HepG2 (cell line): ENCODE measurements at regions not wholly inside any gene's neighbourhood (a gene's known extent, or its start where the extent isn't known, plus 50 kb on each side); places are given as distances from the start of the nearest gene placed in this dataset.

ENCODE experiments used
- ATAC-seq: fragments of 200-7000 bp; cut with Tn5 transposase; 3 replicates; pipeline ENCODE4 v1.9.1; 2020; ENCODE audit warnings: mild to moderate bottlenecking, moderate library complexity
- BruUV-seq: library from RNA; stranded (reverse); fragments of 400-500 nt; replicated peaks from 2 replicates; lab custom pipeline; 2021; lab: Mats Ljungman, UMichigan
- CTCF ChIA-PET: fragments of 300-600 bp; formaldehyde crosslinking; extraction: SDS; loops from one replicate; lab custom pipeline; 2021; ENCODE audit warnings: low total read pairs, inconsistent platforms, low intra/inter-chr PET ratio; lab: Yijun Ruan, JAX
- POLR2A ChIA-PET: fragments of 350-600 bp; sonication (Branson Sonifier 250); formaldehyde crosslinking; loops from one replicate; lab custom pipeline; 2020; ENCODE audit warnings: antibody characterized with exemption, inconsistent platforms; lab: Yijun Ruan, JAX
- DNase-seq: peaks from one replicate; pipeline ENCODE4 v3.0.0-alpha.2; 2015; ENCODE audit warnings: low spot score
- FAIRE-seq: peaks from 3 replicates; lab custom pipeline; 2011; peaks lifted over from hg19 to GRCh38; lab: Jason Lieb, UNC
- H2AFZ ChIP-seq: one replicate; pipeline ENCODE4 v1.6.1; 2011; ENCODE audit warnings: low read length, inconsistent platforms
- H3K27ac ChIP-seq: fragments of 300-600 bp; 3 replicates; pipeline ENCODE4 v1.8.0; 2011; ENCODE audit warnings: mixed run types, mild to moderate bottlenecking, mixed read lengths, low read length, inconsistent platforms; ENCODE audit not compliant: insufficient read depth; ENCODE audit errors: extremely low read length
- H3K27me3 ChIP-seq, 2 experiments: fragments of 200-600 bp in 1 of 2; 2 replicates in 1 of 2; 3 replicates in 1 of 2; pipeline versions ENCODE4 v1.6.0 to v1.8.0; 2011; ENCODE audit warnings: low read length in 2 of 2, mild to moderate bottlenecking in 2 of 2, moderate library complexity in 2 of 2, inconsistent platforms in 1 of 2; ENCODE audit not compliant: insufficient read depth in 2 of 2, control insufficient read depth in 1 of 2
- H3K36me3 ChIP-seq, 2 experiments: fragments of 200-600 bp in 1 of 2; replicated peaks in 1 of 2; 2 replicates in 1 of 2; 3 replicates in 1 of 2; pipeline versions ENCODE4 v1.5.1 to v1.8.0; 2011; ENCODE audit warnings: low read length in 2 of 2, inconsistent platforms in 1 of 2; ENCODE audit not compliant: insufficient read depth in 2 of 2, control insufficient read depth in 1 of 2
- H3K4me1 ChIP-seq: 2 replicates; pipeline ENCODE4 v1.5.1; 2012; ENCODE audit warnings: low read length, inconsistent platforms; ENCODE audit not compliant: insufficient read depth
- H3K4me2 ChIP-seq: 2 replicates; pipeline ENCODE4 v1.6.0; 2011; ENCODE audit warnings: low read depth, low read length, inconsistent platforms
- H3K4me3 ChIP-seq, 3 experiments: fragments of 200-600 bp in 1 of 3; sonication (generic), shearing (Covaris generic) in 1 of 3; replicated peaks in 1 of 3; 2 replicates each; pipeline ENCODE4 v1.5.1; 2011 to 2016; ENCODE audit warnings: low read length in 3 of 3, inconsistent platforms in 2 of 3, low read depth in 2 of 3, mild to moderate bottlenecking in 2 of 3, control low read depth in 1 of 3, mixed read lengths in 1 of 3; ENCODE audit not compliant: insufficient read depth in 1 of 3
- H3K79me2 ChIP-seq: one replicate; pipeline ENCODE4 v1.6.1; 2011; ENCODE audit warnings: low read length, inconsistent platforms; ENCODE audit not compliant: insufficient read depth
- H3K9ac ChIP-seq: 2 replicates; pipeline ENCODE4 v1.6.0; 2011; ENCODE audit warnings: mild to moderate bottlenecking, low read depth, low read length, inconsistent platforms; ENCODE audit not compliant: insufficient read depth
- H3K9me3 ChIP-seq: 2 replicates; pipeline ENCODE4 v1.5.1; 2012; ENCODE audit warnings: mild to moderate bottlenecking, low read length
- H4K20me1 ChIP-seq: 2 replicates; pipeline ENCODE4 v1.6.0; 2011; ENCODE audit warnings: inconsistent platforms, mild to moderate bottlenecking, low read length, moderate library complexity; ENCODE audit not compliant: insufficient read depth
- BCL6 ChIP-seq: IDR thresholded peaks from 2 replicates; pipeline ENCODE4 v1.6.1; 2016; ENCODE audit warnings: missing genetic modification reagents, missing compliant biosample characterization
- CCAR2 ChIP-seq: fragments of 200-400 bp; formaldehyde crosslinking; optimal IDR thresholded peaks from 2 replicates; pipeline ENCODE3; 2018; ENCODE audit warnings: low read depth, mild to moderate bottlenecking, low read length, moderate library complexity
- CHD4 ChIP-seq: fragments of 200-600 bp; sonication (generic); IDR thresholded peaks from 2 replicates; pipeline ENCODE4 v1.7.0; 2017; ENCODE audit warnings: mild to moderate bottlenecking, low read length, borderline replicate concordance
- ELF3 ChIP-seq: IDR thresholded peaks from 2 replicates; pipeline ENCODE4 v1.6.1; 2016; ENCODE audit warnings: missing genetic modification reagents, missing compliant biosample characterization
- ELK4 ChIP-seq: sonication (generic); formaldehyde crosslinking; IDR thresholded peaks from 2 replicates; pipeline ENCODE4 v1.9.0; 2021; ENCODE audit warnings: missing genetic modification reagents, borderline replicate concordance
- HMGA1 ChIP-seq: sonication (generic); formaldehyde crosslinking; conservative IDR thresholded peaks from 2 replicates; pipeline ENCODE4 v1.4.0; 2020; ENCODE audit warnings: missing genetic modification reagents
- HNF4A ChIP-seq: sonication (generic); formaldehyde crosslinking; IDR thresholded peaks from 2 replicates; pipeline ENCODE4 v1.4.0; 2020; ENCODE audit warnings: missing genetic modification reagents
- KAT7 ChIP-seq: IDR thresholded peaks from 2 replicates; pipeline ENCODE4 v1.6.1; 2018; ENCODE audit warnings: borderline replicate concordance, missing compliant biosample characterization
- KLF11 ChIP-seq: IDR thresholded peaks from 2 replicates; pipeline ENCODE4 v1.6.1; 2016; ENCODE audit warnings: missing compliant biosample characterization
- MZF1 ChIP-seq: sonication (generic); formaldehyde crosslinking; IDR thresholded peaks from 2 replicates; pipeline ENCODE4 v1.8.1; 2023; ENCODE audit warnings: mild to moderate bottlenecking, missing genetic modification reagents, borderline replicate concordance
- PRPF4 ChIP-seq: fragments of 200-400 bp; formaldehyde crosslinking; IDR thresholded peaks from 2 replicates; pipeline ENCODE4 v1.6.1; 2016; ENCODE audit warnings: low read length, low read depth; ENCODE audit not compliant: poor library complexity, severe bottlenecking
- RFXAP ChIP-seq: sonication (generic); formaldehyde crosslinking; IDR thresholded peaks from 2 replicates; pipeline ENCODE4 v1.4.0; 2020; ENCODE audit warnings: missing genetic modification reagents, borderline replicate concordance
- RORA ChIP-seq: sonication (generic); formaldehyde crosslinking; IDR thresholded peaks from 2 replicates; pipeline ENCODE4 v1.5.0; 2020; ENCODE audit warnings: mild to moderate bottlenecking, missing genetic modification reagents, moderate library complexity
- THAP8 ChIP-seq: sonication (generic); formaldehyde crosslinking; IDR thresholded peaks from 2 replicates; pipeline ENCODE4 v1.5.1; 2020; ENCODE audit warnings: missing genetic modification reagents, mild to moderate bottlenecking, borderline replicate concordance
- YEATS2 ChIP-seq: sonication (generic); formaldehyde crosslinking; IDR thresholded peaks from 2 replicates; pipeline ENCODE4 v1.4.0; 2020; ENCODE audit warnings: missing genetic modification reagents, borderline replicate concordance
- ZBTB46 ChIP-seq: sonication (generic); formaldehyde crosslinking; IDR thresholded peaks from 2 replicates; pipeline ENCODE4 v1.4.0; 2020; ENCODE audit warnings: mild to moderate bottlenecking, missing genetic modification reagents, borderline replicate concordance
- ZNF180 ChIP-seq: sonication (generic); formaldehyde crosslinking; IDR thresholded peaks from 2 replicates; pipeline ENCODE4 v1.4.0; 2020; ENCODE audit warnings: low read depth, missing genetic modification reagents, borderline replicate concordance
- ZNF605 ChIP-seq: sonication (generic); formaldehyde crosslinking; IDR thresholded peaks from 2 replicates; pipeline ENCODE4 v1.8.0; 2022; ENCODE audit warnings: mild to moderate bottlenecking, missing genetic modification reagents
- ZNF747 ChIP-seq: sonication (generic); formaldehyde crosslinking; IDR thresholded peaks from 2 replicates; pipeline ENCODE4 v1.8.1; 2023; ENCODE audit warnings: missing genetic modification reagents, mild to moderate bottlenecking, borderline replicate concordance
- whole genome bisulfite sequencing: methylation state at CpG from one replicate; pipeline ENCODE4 v1.1.6; 2017; ENCODE audit warnings: low lambda C conversion rate; 5-methylcytosine and 5-hydroxymethylcytosine counted together
- in situ Hi-C: cut with HindIII; loops from 2 replicates; pipeline ENCODE4 v1.10.0; 2017; ENCODE audit warnings: low pct_unique_long_range_greater_than_20kb; ENCODE audit not compliant: extremely low pct_ligation_motif_present
- intact Hi-C: fragments of 100-400 bp; cut with micrococcal nuclease; formaldehyde crosslinking; loops from one replicate; pipeline ENCODE4 v1.10.0; 2022; ENCODE audit not compliant: unreplicated experiment

- FAIRE-seq (no peak), ATAC-seq (no peak)
Measured at GRCh38 chr7:86313842-86314241, 329.9 kb upstream of the GRM3 start.

More at GRCh38 chr7:86313842-86314241, 329.9 kb upstream of the GRM3 start:
- H3K9me3 ChIP-seq, result no peaks in the 10 kb centered on the region
- 24% methylated on average over 2 of the region's 2 CpGs for WGBS
- H3K27ac ChIP-seq, result no peak overlapping the region
- H3K79me2 ChIP-seq, result no peaks in the 10 kb centered on the region
- no peak overlapping the region for H3K9ac ChIP-seq
- no peak overlapping the region for H3K4me3 ChIP-seq
- POLR2A ChIA-PET, result no interaction called here
- H2AFZ ChIP-seq, result no peak overlapping the region
- in situ Hi-C loops (no loop called here), intact Hi-C loops (no loop called here)
- DNase-seq, result no peak
- no TSS peak for BruUV-seq
- H3K27me3 ChIP-seq, result no peaks in the 10 kb centered on the region
- H4K20me1 ChIP-seq, result no peaks in the 10 kb centered on the region
- H3K36me3 ChIP-seq, result no peaks in the 10 kb centered on the region
- no peak for TF ChIP-seq THAP8 (CRISPR knock-in tag)
- no peak for TF ChIP-seq RORA (CRISPR knock-in tag)
- TF ChIP-seq KAT7, result no peak
- no peak for TF ChIP-seq ZBTB46
- no peak for TF ChIP-seq KLF11 (CRISPR knock-in tag)
- TF ChIP-seq ZNF180 (CRISPR knock-in tag), result no peak
- no peak for TF ChIP-seq HMGA1
- TF ChIP-seq YEATS2, result no peak
- no peak for TF ChIP-seq BCL6 (CRISPR knock-in tag)
- no peak for TF ChIP-seq RFXAP
- TF ChIP-seq PRPF4, result no peak
- TF ChIP-seq ELF3, result no peak
- TF ChIP-seq ZNF747 (CRISPR knock-in tag), result no peak
- no peak for TF ChIP-seq CCAR2
- TF ChIP-seq ELK4 (CRISPR knock-in tag), result no peak
- TF ChIP-seq ZNF605, result no peak
- TF ChIP-seq CHD4, result no peak
- no peak for TF ChIP-seq MZF1
- TF ChIP-seq HNF4A (CRISPR knock-in tag), result no peak
- no peak overlapping the region for H3K4me2 ChIP-seq
- CTCF ChIA-PET, result no interaction called here
- no peaks in the 10 kb centered on the region for H3K4me1 ChIP-seq
